Brain microvascular endothelial cell (primary cell): ENCODE measurements at regions not wholly inside any gene's neighbourhood (a gene's known extent, or its start where the extent isn't known, plus 50 kb on each side); places are given as distances from the start of the nearest gene placed in this dataset.

Source experiments
- DNase-seq: peaks from one replicate; pipeline ENCODE4 v3.0.0-alpha.2; 2020
- H3K27ac ChIP-seq: fragments of 250-450 bp; sonication (Bioruptor Pico); 2 replicates; pipeline ENCODE4 v1.5.1; 2020; ENCODE audit warnings: mild to moderate bottlenecking, moderate library complexity
- H3K27me3 ChIP-seq: fragments of 250-450 bp; sonication (Bioruptor Pico); replicated peaks from 2 replicates; pipeline ENCODE4 v1.5.1; 2020; ENCODE audit warnings: mild to moderate bottlenecking
- H3K36me3 ChIP-seq: fragments of 250-450 bp; sonication (Bioruptor Pico); replicated peaks from 2 replicates; pipeline ENCODE4 v1.5.1; 2020; ENCODE audit warnings: mild to moderate bottlenecking
- H3K4me3 ChIP-seq: 2 replicates; pipeline ENCODE4 v1.5.1; 2011; ENCODE audit warnings: low read depth, mild to moderate bottlenecking, control low read depth, low read length, moderate library complexity
- CTCF ChIP-seq: IDR thresholded peaks from 2 replicates; pipeline ENCODE4 v1.5.1; 2011; ENCODE audit warnings: low read depth, mild to moderate bottlenecking, moderate library complexity, low read length, control low read depth, inconsistent platforms; ENCODE audit errors: missing control alignments
- in situ Hi-C: cut with HindIII; loops from 2 replicates; pipeline ENCODE4 v1.10.0; 2017; ENCODE audit warnings: low sequenced_read_pairs, low pct_ligation_motif_present

- Histone ChIP-seq H3K27ac (no peak overlapping the region), H3K27me3 (no peaks in the 10 kb centered on the region), H3K4me3 (no peak overlapping the region), H3K36me3 (no peaks in the 10 kb centered on the region)
- TF ChIP-seq CTCF: no peak
- no peak for DNase-seq
- in situ Hi-C loops: no loop called here
Observed at GRCh38 chr2:138190999-138191398, 226.7 kb downstream of the HNMT start.

DNA sequence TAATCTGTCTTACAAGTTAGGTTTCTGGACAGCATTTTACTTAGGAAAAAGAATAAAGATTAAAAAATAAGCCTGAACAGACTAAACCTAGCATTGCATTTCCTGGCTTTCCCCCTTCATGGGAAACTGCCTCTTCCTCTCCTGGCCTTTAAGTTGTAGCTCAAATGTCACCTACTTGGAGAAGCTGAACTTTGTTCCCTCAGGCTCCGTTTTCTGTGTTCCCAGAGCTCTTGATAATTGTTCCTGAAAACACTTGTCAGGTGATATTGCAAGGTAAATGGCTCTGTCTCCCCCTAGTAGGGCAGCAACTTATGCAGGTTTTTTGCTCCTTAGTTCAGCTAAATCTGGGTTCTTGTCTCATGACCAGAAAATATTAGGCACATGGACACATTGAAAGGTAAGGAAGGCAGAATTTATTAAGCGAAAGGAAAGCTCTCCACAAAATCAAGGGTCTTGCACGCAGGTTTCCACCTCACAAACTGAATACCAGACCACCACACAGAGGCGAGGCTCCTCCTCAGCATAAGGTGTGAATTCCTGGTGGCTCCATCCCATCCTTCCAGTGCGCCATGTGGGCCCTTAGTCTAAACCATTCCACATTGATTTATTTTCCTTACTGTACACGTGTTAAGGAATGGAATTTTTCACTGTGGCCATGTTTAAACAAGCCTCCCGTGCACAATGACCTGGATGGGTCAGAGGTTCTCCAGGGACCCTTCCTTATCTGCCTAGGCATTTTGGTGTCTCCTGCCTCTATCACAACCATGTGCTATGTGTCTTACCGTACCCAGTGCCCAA is 229.3 kb downstream of the HNMT start:
- TF ChIP-seq CTCF: no peak

DNA sequence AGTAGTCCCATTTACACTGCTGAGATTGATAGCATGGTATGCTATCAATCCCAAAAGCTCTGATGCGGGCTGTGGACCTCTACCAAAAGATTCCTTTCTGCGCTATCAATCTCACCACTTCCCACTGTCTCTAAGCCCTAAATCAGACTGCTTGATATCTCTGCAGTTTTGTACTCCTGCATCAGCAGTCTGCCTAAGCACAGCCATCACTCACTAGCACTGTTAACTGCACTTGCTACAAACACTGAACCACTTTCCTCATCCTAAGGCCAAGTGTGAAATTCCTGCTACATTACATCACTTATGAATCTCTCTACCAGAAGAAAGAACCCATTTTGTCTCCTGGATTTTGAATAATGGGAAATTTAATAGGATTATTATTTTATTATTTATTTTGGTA is 237.0 kb downstream of the HNMT start:
- Histone ChIP-seq H3K27ac (no peak overlapping the region), H3K27me3 (no peaks in the 10 kb centered on the region), H3K36me3 (no peaks in the 10 kb centered on the region), H3K4me3 (no peak overlapping the region)
- peak; percentile 4 for DNase-seq
- TF ChIP-seq CTCF: no peak
- in situ Hi-C loops: no loop called here

More for the DNA sequence above, 229.3 kb downstream of the HNMT start:
- Histone ChIP-seq H3K27me3 (no peaks in the 10 kb centered on the region), H3K36me3 (no peaks in the 10 kb centered on the region), H3K4me3 (no peak overlapping the region), H3K27ac (no peak overlapping the region)
- in situ Hi-C loops: no loop called here
- no peak for DNase-seq

DNA sequence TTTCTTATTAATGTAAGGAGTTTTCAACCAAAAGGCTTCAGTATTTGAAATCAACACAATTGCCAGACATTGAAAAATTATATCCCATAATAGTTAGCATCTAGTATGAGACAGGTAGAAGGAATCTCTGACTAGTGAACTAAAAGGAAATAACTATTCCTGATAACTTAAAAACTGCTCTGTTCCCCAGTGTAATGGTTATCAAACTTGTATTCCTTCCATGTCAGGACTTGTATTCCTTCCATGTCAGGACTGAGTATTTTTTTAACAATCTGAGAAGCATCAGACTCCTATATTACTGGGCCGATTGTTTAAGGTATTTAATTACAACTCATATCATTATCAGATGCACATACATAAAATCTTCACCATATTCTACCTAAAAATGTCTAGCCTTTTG is 238.5 kb downstream of the HNMT start:
- DNase-seq: no peak
- Histone ChIP-seq H3K27ac (no peak overlapping the region), H3K36me3 (no peaks in the 10 kb centered on the region), H3K4me3 (no peak overlapping the region), H3K27me3 (no peaks in the 10 kb centered on the region)
- no peak for TF ChIP-seq CTCF
- in situ Hi-C loops: no loop called here

- H3K4me3 ChIP-seq: no peak overlapping the region
- TF ChIP-seq CTCF: no peak
- no peaks in the 10 kb centered on the region for H3K27me3 ChIP-seq
- H3K27ac ChIP-seq: no peak overlapping the region
- in situ Hi-C loops: no loop called here
- DNase-seq: no peak
- H3K36me3 ChIP-seq: no peaks in the 10 kb centered on the region
Observed at GRCh38 chr2:138205281-138205680, 241.0 kb downstream of the HNMT start.
